K562 (cell line): ENCODE measurements at regions not wholly inside any gene's neighbourhood (a gene's known extent, or its start where the extent isn't known, plus 50 kb on each side); places are given as distances from the start of the nearest gene placed in this dataset.

Experiments used
- ATAC-seq: fragments of 200-7000 bp; cut with Tn5 transposase; 3 replicates; pipeline ENCODE4 v1.9.1; 2020; ENCODE audit warnings: moderate library complexity
- BruUV-seq: library from RNA; stranded (reverse); fragments of 400-500 nt; replicated peaks from 2 replicates; lab custom pipeline; 2021; lab: Mats Ljungman, UMichigan
- CTCF ChIA-PET: fragments of 300-600 bp; formaldehyde crosslinking; extraction: SDS; loops from one replicate; lab custom pipeline; 2021; ENCODE audit warnings: low intra/inter-chr PET ratio; lab: Yijun Ruan, JAX
- POLR2A ChIA-PET: fragments of 300-600, 350-650 bp; sonication (Branson Sonifier 250); formaldehyde crosslinking; extraction: SDS; loops from one replicate; lab custom pipeline; 2021; ENCODE audit warnings: antibody characterized with exemption, inconsistent platforms; lab: Yijun Ruan, JAX
- DNase-seq, 4 experiments: peaks; one replicate each; pipeline versions ENCODE4 v3.0.0 to v3.0.0-alpha.2; 2011 to 2018; ENCODE audit warnings: low spot score in 3 of 4, mixed read lengths in 3 of 4; ENCODE audit errors: extremely low read depth in 1 of 4
- FAIRE-seq: peaks from 2 replicates; lab custom pipeline; 2011; peaks lifted over from hg19 to GRCh38; lab: Jason Lieb, UNC
- H2AFZ ChIP-seq: 2 replicates; pipeline ENCODE4 v1.6.0; 2011; ENCODE audit warnings: low read depth, low read length, control low read depth, inconsistent platforms
- H3K27ac ChIP-seq: fragments of 200-600 bp; 3 replicates; pipeline ENCODE4 v1.8.0; 2011; ENCODE audit warnings: low read depth, mild to moderate bottlenecking, control low read depth, inconsistent platforms, low read length, moderate library complexity, mixed read lengths; ENCODE audit errors: extremely low read depth
- H3K27me3 ChIP-seq, 2 experiments: fragments of 300-600 bp in 1 of 2; 2 replicates in 1 of 2; 3 replicates in 1 of 2; pipeline versions ENCODE4 v1.6.0 to v1.8.0; 2011; ENCODE audit warnings: inconsistent platforms in 2 of 2, low read length in 2 of 2, mild to moderate bottlenecking in 1 of 2, mixed read lengths in 1 of 2, moderate library complexity in 1 of 2; ENCODE audit not compliant: control insufficient read depth in 2 of 2, insufficient read depth in 2 of 2
- H3K36me3 ChIP-seq: fragments of 300-600 bp; 3 replicates; pipeline ENCODE4 v1.8.0; 2011; ENCODE audit warnings: mild to moderate bottlenecking, low read length, inconsistent platforms; ENCODE audit not compliant: control insufficient read depth, insufficient read depth
- H3K4me1 ChIP-seq, 2 experiments: fragments of 200-600 bp in 1 of 2; replicated peaks in 1 of 2; 2 replicates in 1 of 2; 3 replicates in 1 of 2; pipeline versions ENCODE4 v1.5.1 to v1.8.0; 2011; ENCODE audit warnings: inconsistent platforms in 2 of 2, low read length in 2 of 2, mild to moderate bottlenecking in 1 of 2, mixed read lengths in 1 of 2, moderate library complexity in 1 of 2; ENCODE audit not compliant: control insufficient read depth in 2 of 2, insufficient read depth in 2 of 2
- H3K4me2 ChIP-seq: 2 replicates; pipeline ENCODE4 v1.6.1; 2011; ENCODE audit warnings: low read length, control low read depth, inconsistent platforms, mixed read lengths; ENCODE audit not compliant: insufficient read depth
- H3K4me3 ChIP-seq: fragments of 200-600 bp; sonication (generic), shearing (Covaris generic); 2 replicates; pipeline ENCODE4 v1.5.1; 2016; ENCODE audit warnings: control low read depth, inconsistent platforms
- H3K79me2 ChIP-seq: fragments of 200-600 bp; 3 replicates; pipeline ENCODE4 v1.8.0; 2011; ENCODE audit warnings: low read length, inconsistent platforms; ENCODE audit not compliant: control insufficient read depth, insufficient read depth
- H3K9ac ChIP-seq, 2 experiments: 2 replicates each; pipeline versions ENCODE4 v1.6.0 to v1.6.1; 2011; ENCODE audit warnings: low read depth in 2 of 2, low read length in 2 of 2, control low read depth in 1 of 2, inconsistent platforms in 1 of 2, mild to moderate bottlenecking in 1 of 2, mixed read lengths in 1 of 2; ENCODE audit not compliant: insufficient read depth in 1 of 2
- H3K9me1 ChIP-seq: one replicate; pipeline ENCODE4 v1.6.0; 2011; ENCODE audit warnings: inconsistent platforms, mild to moderate bottlenecking, low read length, moderate library complexity; ENCODE audit not compliant: control insufficient read depth, insufficient read depth
- H3K9me3 ChIP-seq: replicated peaks from 2 replicates; pipeline ENCODE4 v1.5.1; 2011; ENCODE audit warnings: low read depth, low read length, inconsistent platforms; ENCODE audit not compliant: control insufficient read depth, insufficient read depth
- H4K20me1 ChIP-seq: replicated peaks from 2 replicates; pipeline ENCODE4 v1.6.1; 2011; ENCODE audit warnings: low read length, inconsistent platforms, mixed read lengths; ENCODE audit not compliant: control insufficient read depth, insufficient read depth
- BRF2 ChIP-seq: IDR thresholded peaks from 3 replicates; pipeline ENCODE4 v1.6.1; 2011; ENCODE audit warnings: borderline replicate concordance, mild to moderate bottlenecking; ENCODE audit not compliant: insufficient read length, insufficient read depth
- CBX2 ChIP-seq: fragments of 200-600 bp; sonication (generic); IDR thresholded peaks from one replicate; pipeline ENCODE4 v1.6.1; 2012; ENCODE audit warnings: mild to moderate bottlenecking, low read length, inconsistent platforms; ENCODE audit not compliant: insufficient read depth, poor library complexity, severe bottlenecking
- CREB1 ChIP-seq, 2 experiments: sonication (generic) in 1 of 2; formaldehyde crosslinking in 1 of 2; IDR thresholded peaks; 2 replicates each; pipeline versions ENCODE4 v1.6.1 to v1.8.0; 2012 to 2022; ENCODE audit warnings: inconsistent platforms in 1 of 2, mild to moderate bottlenecking in 1 of 2, missing genetic modification reagents in 1 of 2, moderate library complexity in 1 of 2
- ILF3 ChIP-seq: fragments of 450-650 bp; IDR thresholded peaks from 2 replicates; pipeline ENCODE4 v1.6.1; 2018; ENCODE audit warnings: antibody characterized with exemption, mild to moderate bottlenecking, moderate library complexity, borderline replicate concordance
- KLF10 ChIP-seq: fragments of 250-450 bp; sonication (Bioruptor Pico); IDR thresholded peaks from 2 replicates; pipeline ENCODE4 v1.6.1; 2021; ENCODE audit warnings: matching md5 sums
- NELFE ChIP-seq: IDR thresholded peaks from 2 replicates; pipeline ENCODE4 v1.6.1; 2011; ENCODE audit warnings: mild to moderate bottlenecking; ENCODE audit not compliant: insufficient read depth, insufficient read length
- NR2C1 ChIP-seq, 2 experiments: fragments of 450-650 bp; IDR thresholded peaks; 2 replicates each; pipeline ENCODE4 v1.6.1; 2017; ENCODE audit warnings: mild to moderate bottlenecking in 2 of 2, antibody characterized with exemption in 1 of 2, inconsistent platforms in 1 of 2, missing compliant biosample characterization in 1 of 2, missing genetic modification characterization in 1 of 2
- OTX1 ChIP-seq: fragments of 450-650 bp; formaldehyde crosslinking; IDR thresholded peaks from 2 replicates; pipeline ENCODE4 v1.4.0; 2022; ENCODE audit warnings: mild to moderate bottlenecking
- RCOR1 ChIP-seq, 2 experiments: IDR thresholded peaks; 2 replicates each; pipeline ENCODE4 v1.6.1; 2012; ENCODE audit warnings: low read depth in 2 of 2, low read length in 2 of 2, borderline replicate concordance in 1 of 2, improper control_type of control experiment in 1 of 2
- SNIP1 ChIP-seq: fragments of 450-650 bp; IDR thresholded peaks from 2 replicates; pipeline ENCODE4 v1.7.1; 2017; ENCODE audit warnings: low read depth, mild to moderate bottlenecking
- ZNF444 ChIP-seq: fragments of 250-450 bp; sonication (Bioruptor Pico); IDR thresholded peaks from 2 replicates; pipeline ENCODE4 v1.4.0; 2020; ENCODE audit warnings: mild to moderate bottlenecking, moderate library complexity
- ZSCAN32 ChIP-seq: fragments of 450-650 bp; formaldehyde crosslinking; IDR thresholded peaks from 2 replicates; pipeline ENCODE4 v1.4.0; 2020; ENCODE audit warnings: mild to moderate bottlenecking, moderate library complexity
- in situ Hi-C: fragments of 300-500 bp; cut with MboI; formaldehyde crosslinking; loops from 4 replicates; pipeline ENCODE4 v1.15.0; 2018; ENCODE audit warnings: inconsistent platforms, mixed read lengths
- intact Hi-C: fragments of 100-400 bp; cut with micrococcal nuclease; formaldehyde crosslinking; loops from 2 replicates; pipeline ENCODE4 v1.14.2; 2022
- TF ChIP-seq, protein P1 (sequence below), 2 experiments: fragments of 450-650 bp in 1 of 2; sonication (generic) in 1 of 2; formaldehyde crosslinking in 1 of 2; IDR thresholded peaks in 1 of 2; conservative IDR thresholded peaks in 1 of 2; 2 replicates each; pipeline versions ENCODE4 v1.6.1 to v1.8.1; 2016 to 2023; ENCODE audit warnings: mild to moderate bottlenecking in 2 of 2, moderate library complexity in 2 of 2, inconsistent platforms in 1 of 2, missing genetic modification reagents in 1 of 2

- no peak for FAIRE-seq
- intact Hi-C loops = no loop called here
- Histone ChIP-seq H4K20me1 (no peaks in the 10 kb centered on the region), H3K9ac (no peak overlapping the region), H3K27me3 (no peaks in the 10 kb centered on the region), H3K27ac (no peak overlapping the region), H3K4me3 (no peak overlapping the region), H3K9me3 (no peaks in the 10 kb centered on the region; the same call in 1 of the 2 replicates), H3K4me2 (no peak overlapping the region), H3K79me2 (no peaks in the 10 kb centered on the region), H3K36me3 (no peaks in the 10 kb centered on the region), H3K9me1 (no peaks in the 10 kb centered on the region), H3K4me1 (no peaks in the 10 kb centered on the region), H2AFZ (no peak overlapping the region)
- in situ Hi-C loops = no loop called here
- POLR2A ChIA-PET = no interaction called here
- CTCF ChIA-PET = no interaction called here
- BruUV-seq = no TSS peak
- ATAC-seq = no peak
- no peak for DNase-seq
- no peak for TF ChIP-seq ILF3
- no peak for TF ChIP-seq SNIP1
- TF ChIP-seq ZSCAN32 (CRISPR knock-in tag) = no peak
- no peak for TF ChIP-seq BRF2
- no peak for TF ChIP-seq RCOR1 (IDR thresholded peaks at IDR 0.05; ENCODE audit: borderline replicate concordance in 1 of 2, low read depth in 2 of 2, low read length in 2 of 2)
- TF ChIP-seq CBX2 = no peak
- TF ChIP-seq ZNF444 = no peak
- TF ChIP-seq CREB1 (IDR thresholded peaks at IDR 0.05) = no peak
- no peak for TF ChIP-seq CREB1 (CRISPR knock-in tag; IDR thresholded peaks at IDR 0.05)
- TF ChIP-seq OTX1 (CRISPR knock-in tag) = no peak
- no peak for TF ChIP-seq NR2C1 (IDR thresholded peaks at IDR 0.05)
- TF ChIP-seq NR2C1 (tag; IDR thresholded peaks at IDR 0.05) = no peak
- no peak for TF ChIP-seq NELFE
- TF ChIP-seq, protein P1, sequence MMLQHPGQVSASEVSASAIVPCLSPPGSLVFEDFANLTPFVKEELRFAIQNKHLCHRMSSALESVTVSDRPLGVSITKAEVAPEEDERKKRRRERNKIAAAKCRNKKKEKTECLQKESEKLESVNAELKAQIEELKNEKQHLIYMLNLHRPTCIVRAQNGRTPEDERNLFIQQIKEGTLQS (IDR thresholded peaks at IDR 0.05) = no peak
- TF ChIP-seq, protein P1 (CRISPR knock-in tag; conservative IDR thresholded peaks at IDR 0.05) = no peak
- no peak for TF ChIP-seq KLF10 (CRISPR knock-in tag)
These were observed 789.7 kb upstream of the ZNF608 start for GRCh38 chr5:125536095-125536494.
